ENCODE measurements at regions not wholly inside any gene's neighbourhood (a gene's known extent, or its start where the extent isn't known, plus 50 kb on each side); places are given as distances from the start of the nearest gene placed in this dataset.
A peak's percentile ranks its signal among the peaks of the same experiment; 100 is the strongest.

DNA sequence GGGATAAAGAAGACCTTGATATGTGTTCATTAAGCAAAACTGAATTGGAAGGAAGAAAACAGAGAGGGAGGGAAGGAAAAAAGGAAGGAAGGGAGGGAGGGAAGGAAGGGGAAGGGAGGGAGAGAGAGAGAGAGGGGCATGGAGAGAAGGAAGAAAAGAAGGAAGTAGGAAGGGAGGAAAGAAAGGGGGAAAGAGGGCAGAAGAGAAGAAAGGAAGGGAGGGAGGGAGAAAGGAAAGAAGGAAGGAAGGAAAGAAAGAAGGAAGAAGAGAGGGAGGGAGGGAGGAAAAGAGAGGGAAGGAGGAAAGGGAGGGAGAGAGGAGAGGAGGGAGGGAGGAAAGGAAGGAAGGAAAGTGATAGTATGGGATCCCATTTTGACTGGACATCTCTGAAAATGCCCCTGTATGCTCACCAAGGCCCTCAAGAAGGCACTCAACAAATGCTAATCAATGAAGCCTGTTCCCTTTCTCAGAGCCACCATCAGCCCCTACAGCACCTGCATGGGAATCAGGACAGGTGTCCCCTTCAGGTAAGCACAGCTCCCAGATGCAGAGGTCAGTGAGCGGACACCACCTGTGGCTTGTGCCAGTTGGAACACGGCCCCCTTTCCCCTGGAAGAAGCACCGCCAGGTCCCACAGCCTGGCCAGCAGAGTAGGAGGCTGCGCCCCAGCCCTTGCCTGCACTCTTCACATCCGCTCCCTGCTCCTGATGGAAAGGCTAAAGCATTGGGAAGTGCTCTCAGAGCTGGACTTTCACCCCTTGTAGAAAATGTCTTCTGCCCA, 161.4 kb upstream of the DIO3 start:
- intact Hi-C loops (cut with DNase I): no loop called here

GRCh38 chr14:101400830-101401229, 160.5 kb upstream of the DIO3 start:
- Histone ChIP-seq H3K9me3 (no peaks in the 10 kb centered on the region), H3K4me3 (no peak overlapping the region), H3K36me3 (no peaks in the 10 kb centered on the region), H3K27me3 (no peaks in the 10 kb centered on the region), H3K4me1 (peaks cover 8% of the 10 kb centered on the region), H3K27ac (no peak overlapping the region)
- ATAC-seq (no peak), DNase-seq (no peak)
- intact Hi-C loops (cut with DNase I): no loop called here
- no peak for TF ChIP-seq CTCF (IDR thresholded peaks at IDR 0.05)

More for the DNA sequence above, 161.4 kb upstream of the DIO3 start:
- Histone ChIP-seq H3K9me3 (no peaks in the 10 kb centered on the region), H3K4me3 (no peak overlapping the region), H3K4me1 (peaks cover 8% of the 10 kb centered on the region), H3K27ac (no peak overlapping the region), H3K27me3 (no peaks in the 10 kb centered on the region), H3K36me3 (no peaks in the 10 kb centered on the region)
- no peak for DNase-seq
- no peak for ATAC-seq
- no peak for TF ChIP-seq CTCF (IDR thresholded peaks at IDR 0.05)

DNA sequence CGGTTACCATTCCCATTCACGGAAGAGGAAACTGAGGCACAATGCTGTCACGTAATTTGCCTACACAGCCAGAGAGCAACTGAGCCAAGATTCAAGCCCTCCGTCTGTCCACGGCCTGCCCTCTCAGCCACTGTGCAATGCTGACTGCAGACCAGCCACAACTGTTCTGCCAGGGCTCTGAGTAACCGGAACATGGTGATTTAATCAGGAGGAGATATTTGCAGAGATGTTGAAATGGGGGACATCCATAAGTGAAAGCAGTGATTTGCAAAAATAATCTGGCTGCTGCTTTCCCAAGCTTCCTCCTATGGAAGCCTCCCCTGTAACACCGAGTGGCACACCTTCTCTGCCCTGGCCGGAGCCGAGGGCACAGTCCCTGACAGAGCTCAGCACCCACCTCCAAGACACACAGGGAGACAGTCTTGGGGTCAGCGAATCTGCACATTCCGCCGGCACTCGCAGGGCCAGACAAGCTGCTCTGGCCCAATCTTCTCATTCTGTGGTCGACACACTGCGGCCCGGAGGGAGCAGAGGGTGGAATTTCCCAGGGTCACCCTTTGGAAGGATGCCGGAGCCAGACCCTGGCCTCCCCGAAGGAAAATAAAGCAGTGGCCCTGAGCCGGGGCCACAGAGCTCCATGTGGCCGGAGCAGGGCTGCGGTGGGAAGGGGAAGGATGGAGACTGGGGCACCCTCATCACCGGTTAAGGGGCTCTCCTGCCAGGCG, 158.2 kb upstream of the DIO3 start:
- H3K27me3 ChIP-seq: no peaks in the 10 kb centered on the region
- peak overlapping the region; percentile 63 for H3K27ac ChIP-seq
- peaks cover 20% of the 10 kb centered on the region for H3K4me1 ChIP-seq
- H3K36me3 ChIP-seq: no peaks in the 10 kb centered on the region
- intact Hi-C loops (cut with DNase I): no loop called here
- no peak for TF ChIP-seq CTCF (IDR thresholded peaks at IDR 0.05)
- no peaks in the 10 kb centered on the region for H3K9me3 ChIP-seq
- no peak for ATAC-seq
- DNase-seq: no peak
- H3K4me3 ChIP-seq: no peak overlapping the region

- intact Hi-C loops (cut with DNase I): no loop called here
- Histone ChIP-seq H3K27ac (peak overlapping the region; percentile 51), H3K4me3 (no peak overlapping the region), H3K4me1 (peaks cover 22% of the 10 kb centered on the region), H3K27me3 (no peaks in the 10 kb centered on the region), H3K36me3 (no peaks in the 10 kb centered on the region), H3K9me3 (no peaks in the 10 kb centered on the region)
- no peak for ATAC-seq
- TF ChIP-seq CTCF (IDR thresholded peaks at IDR 0.05): no peak
- DNase-seq: no peak
Observed at GRCh38 chr14:101404426-101405170, 156.7 kb upstream of the DIO3 start.

- peaks cover 22% of the 10 kb centered on the region for H3K4me1 ChIP-seq
- ATAC-seq (no peak), DNase-seq (no peak)
- no peaks in the 10 kb centered on the region for H3K36me3 ChIP-seq
- TF ChIP-seq CTCF (IDR thresholded peaks at IDR 0.05): no peak
- H3K27ac ChIP-seq: peak overlapping the region; percentile 58
- H3K4me3 ChIP-seq: no peak overlapping the region
- no peaks in the 10 kb centered on the region for H3K9me3 ChIP-seq
- intact Hi-C loops (cut with DNase I): no loop called here
- no peaks in the 10 kb centered on the region for H3K27me3 ChIP-seq
Observed at GRCh38 chr14:101405171-101405883, 156.0 kb upstream of the DIO3 start.

Data from upper lobe of right lung (tissue), 1 donor.